ENCODE measurements at regions not wholly inside any gene's neighbourhood (a gene's known extent, or its start where the extent isn't known, plus 50 kb on each side); places are given as distances from the start of the nearest gene placed in this dataset.

GRCh38 chr13:75220861-75221260 lies 261.1 kb downstream of the TBC1D4 start:
- H2AFZ ChIP-seq = no peak overlapping the region
- no peaks in the 10 kb centered on the region for H3K9me3 ChIP-seq (ENCODE audit: low read depth)
- H4K20me1 ChIP-seq (ENCODE audit: insufficient read depth, poor library complexity, severe bottlenecking) = no peaks in the 10 kb centered on the region
- no peak for DNase-seq (ENCODE audit: low spot score)
- WGBS (ENCODE audit: low lambda C conversion rate, missing lambda C conversion rate) = 78% methylated on average over 5 of the region's 5 CpGs
- no peaks in the 10 kb centered on the region for H3K79me2 ChIP-seq
- no peak overlapping the region for H3K4me3 ChIP-seq
- no peak overlapping the region for H3K4me2 ChIP-seq
- H3K9me2 ChIP-seq (replicated peaks; ENCODE audit: insufficient read depth) = no peaks in the 10 kb centered on the region
- H3K36me3 ChIP-seq (replicated peaks; ENCODE audit: insufficient read depth, low read depth) = no peaks in the 10 kb centered on the region
- H3K27me3 ChIP-seq = no peaks in the 10 kb centered on the region
- no peak overlapping the region for H3K27ac ChIP-seq
- H3K4me1 ChIP-seq (ENCODE audit: insufficient read depth) = no peaks in the 10 kb centered on the region
- TF ChIP-seq EZH2phosphoT487 (IDR thresholded peaks at IDR 0.05; ENCODE audit: low read depth, severe bottlenecking, unreplicated experiment) = no peak
- no peak for TF ChIP-seq EZH2 (IDR thresholded peaks at IDR 0.05; ENCODE audit: borderline replicate concordance)
- no peak for TF ChIP-seq CTCF (IDR thresholded peaks at IDR 0.05; ENCODE audit: poor library complexity)

- no peaks in the 10 kb centered on the region for H4K20me1 ChIP-seq (ENCODE audit: insufficient read depth, poor library complexity, severe bottlenecking)
- H3K36me3 ChIP-seq (replicated peaks; ENCODE audit: insufficient read depth, low read depth) = no peaks in the 10 kb centered on the region
- WGBS (ENCODE audit: low lambda C conversion rate, missing lambda C conversion rate) = 93% methylated on average over 6 of the region's 8 CpGs
- no peak overlapping the region for H3K4me3 ChIP-seq
- no peak for DNase-seq (ENCODE audit: low spot score)
- TF ChIP-seq CTCF (IDR thresholded peaks at IDR 0.05; ENCODE audit: poor library complexity) (no peak), EZH2phosphoT487 (IDR thresholded peaks at IDR 0.05; ENCODE audit: low read depth, severe bottlenecking, unreplicated experiment) (no peak), EZH2 (IDR thresholded peaks at IDR 0.05; ENCODE audit: borderline replicate concordance) (no peak)
- no peak overlapping the region for H2AFZ ChIP-seq
- H3K4me1 ChIP-seq (ENCODE audit: insufficient read depth) = no peaks in the 10 kb centered on the region
- H3K9me2 ChIP-seq (replicated peaks; ENCODE audit: insufficient read depth) = no peaks in the 10 kb centered on the region
- no peak overlapping the region for H3K27ac ChIP-seq
- no peaks in the 10 kb centered on the region for H3K79me2 ChIP-seq
- H3K27me3 ChIP-seq = no peaks in the 10 kb centered on the region
- H3K4me2 ChIP-seq = peak overlapping the region; percentile 75
- no peaks in the 10 kb centered on the region for H3K9me3 ChIP-seq (ENCODE audit: low read depth)
Observed at GRCh38 chr13:75220238-75220542, 261.8 kb downstream of the TBC1D4 start.

- Histone ChIP-seq H3K9me2 (replicated peaks; ENCODE audit: insufficient read depth) (no peaks in the 10 kb centered on the region), H3K27ac (no peak overlapping the region), H3K27me3 (no peaks in the 10 kb centered on the region), H3K4me1 (ENCODE audit: insufficient read depth) (no peaks in the 10 kb centered on the region), H2AFZ (peak overlapping the region; percentile 7), H4K20me1 (ENCODE audit: insufficient read depth, poor library complexity, severe bottlenecking) (no peaks in the 10 kb centered on the region), H3K4me3 (no peak overlapping the region), H3K36me3 (replicated peaks; ENCODE audit: insufficient read depth, low read depth) (no peaks in the 10 kb centered on the region), H3K4me2 (peak overlapping the region; percentile 75), H3K9me3 (ENCODE audit: low read depth) (no peaks in the 10 kb centered on the region), H3K79me2 (no peaks in the 10 kb centered on the region)
- TF ChIP-seq EZH2 (IDR thresholded peaks at IDR 0.05; ENCODE audit: borderline replicate concordance) (no peak), CTCF (IDR thresholded peaks at IDR 0.05; ENCODE audit: poor library complexity) (peak; percentile 98), EZH2phosphoT487 (IDR thresholded peaks at IDR 0.05; ENCODE audit: low read depth, severe bottlenecking, unreplicated experiment) (no peak)
- WGBS (ENCODE audit: low lambda C conversion rate, missing lambda C conversion rate) = 14% methylated on average over 31 of the region's 31 CpGs
- DNase-seq (ENCODE audit: low spot score) = peak; percentile 88
Observed at GRCh38 chr13:75219479-75220237, 262.3 kb downstream of the TBC1D4 start.
